T-cell (primary cell): ENCODE measurements at regions not wholly inside any gene's neighbourhood (a gene's known extent, or its start where the extent isn't known, plus 50 kb on each side); places are given as distances from the start of the nearest gene placed in this dataset.

Source experiments
- ATAC-seq, 4 experiments: fragments of 200-7000 bp in 3 of 4; fragments of 150-1000 bp in 1 of 4; cut with Tn5 transposase; replicated peaks in 1 of 4; 1 replicate in 3 of 4; 2 replicates in 1 of 4; pipeline ENCODE4 v1.10.0; 2021; ENCODE audit warnings: moderate library complexity in 3 of 4, mild to moderate bottlenecking in 2 of 4, moderate number of reproducible peaks in 1 of 4
- CTCF ChIA-PET, 2 donors: fragments of 300-600 bp; sonication (Branson Sonifier 250); formaldehyde crosslinking; loops; one replicate each; lab custom pipeline; 2022; ENCODE audit warnings: antibody characterized with exemption in 2 of 2; lab: Charles Lee
- POLR2A ChIA-PET, 2 donors: fragments of 300-600 bp; sonication (Branson Sonifier 250); formaldehyde crosslinking; loops; one replicate each; lab custom pipeline; 2022; ENCODE audit warnings: antibody characterized with exemption in 2 of 2; lab: Charles Lee
- DNase-seq, 35 experiments: peaks; one replicate each; pipeline versions ENCODE4 v3.0.0 to v3.0.0-alpha.2; 2013 to 2023
- H3K27ac ChIP-seq: one replicate; pipeline ENCODE4 v1.5.1; 2013; ENCODE audit warnings: low read length
- H3K27me3 ChIP-seq, 2 experiments: replicated peaks in 1 of 2; 1 replicate in 1 of 2; 2 replicates in 1 of 2; pipeline versions ENCODE4 v1.6.1 to v1.7.0; 2013; ENCODE audit warnings: low read length in 1 of 2, mixed read lengths in 1 of 2; ENCODE audit not compliant: control insufficient read depth in 2 of 2, insufficient read depth in 2 of 2; ENCODE audit errors: extremely low read depth in 1 of 2
- H3K36me3 ChIP-seq, 2 donors: 1 replicate in 1 of 2; 2 replicates in 1 of 2; pipeline versions ENCODE4 v1.6.1 to v1.7.0; 2013; ENCODE audit warnings: low read length in 1 of 2; ENCODE audit not compliant: control insufficient read depth in 2 of 2, insufficient read depth in 1 of 2; ENCODE audit errors: extremely low read depth in 1 of 2
- H3K4me1 ChIP-seq, 2 experiments: 1 replicate in 1 of 2; 2 replicates in 1 of 2; pipeline versions ENCODE4 v1.6.1 to v1.7.0; 2013; ENCODE audit warnings: low read length in 2 of 2, mixed read lengths in 1 of 2; ENCODE audit not compliant: insufficient read depth in 2 of 2, control insufficient read depth in 1 of 2; ENCODE audit errors: extremely low read depth in 1 of 2
- H3K4me3 ChIP-seq, 2 donors: 1 replicate in 1 of 2; 2 replicates in 1 of 2; pipeline versions ENCODE4 v1.5.1 to v1.7.0; 2013; ENCODE audit warnings: mild to moderate bottlenecking in 2 of 2, low read length in 1 of 2, moderate library complexity in 1 of 2; ENCODE audit not compliant: control insufficient read depth in 1 of 2; ENCODE audit errors: extremely low read depth in 1 of 2
- H3K9me3 ChIP-seq: 2 replicates; pipeline ENCODE4 v1.7.0; 2013
- H3K27ac Mint-ChIP-seq, 2 donors: one replicate each; pipeline ENCODE4 v1.8.0; 2020 to 2021; ENCODE audit warnings: mild to moderate bottlenecking in 2 of 2, mixed read lengths in 2 of 2
- H3K27me3 Mint-ChIP-seq, 2 donors: one replicate each; pipeline ENCODE4 v1.8.0; 2021 to 2022; ENCODE audit warnings: mixed read lengths in 2 of 2
- H3K36me3 Mint-ChIP-seq: one replicate; pipeline ENCODE4 v1.8.0; 2021; ENCODE audit warnings: mixed read lengths
- H3K4me1 Mint-ChIP-seq, 3 donors: one replicate each; pipeline ENCODE4 v1.8.0; 2020 to 2022; ENCODE audit warnings: mixed read lengths in 3 of 3, mild to moderate bottlenecking in 1 of 3
- H3K4me3 Mint-ChIP-seq, 3 donors: one replicate each; pipeline ENCODE4 v1.8.0; 2020 to 2022; ENCODE audit warnings: mild to moderate bottlenecking in 3 of 3, mixed read lengths in 3 of 3, moderate library complexity in 3 of 3
- H3K9me3 Mint-ChIP-seq, 3 donors: one replicate each; pipeline ENCODE4 v1.8.0; 2020 to 2022; ENCODE audit warnings: mixed read lengths in 3 of 3
- WGBS: methylation state at CpG from one replicate; pipeline ENCODE4 v1.1.5; 2013; ENCODE audit warnings: missing lambda C conversion rate; ENCODE audit not compliant: insufficient coverage; 5-methylcytosine and 5-hydroxymethylcytosine counted together

- Mint-ChIP-seq H3K27me3 (peaks cover 4 to 10% of the 10 kb centered on the region in 2 donors), H3K9me3 (peaks cover 0 to 8% (median 5%) of the 10 kb centered on the region in 3 donors), H3K4me3 (no peak overlapping the region), H3K36me3 (no peaks in the 10 kb centered on the region), H3K4me1 (no peaks in the 10 kb centered on the region), H3K27ac (no peak overlapping the region)
- H3K9me3 ChIP-seq: no peaks in the 10 kb centered on the region
- DNase-seq (no peak), ATAC-seq (no peak)
- H3K27ac ChIP-seq: no peak overlapping the region
- no peaks in the 10 kb centered on the region for H3K4me1 ChIP-seq
- no peak overlapping the region for H3K4me3 ChIP-seq
- H3K27me3 ChIP-seq: peaks cover 0 to 5% of the 10 kb centered on the region in 2 experiments
- CTCF ChIA-PET: no interaction called here
- POLR2A ChIA-PET: no interaction called here
- H3K36me3 ChIP-seq: no peaks in the 10 kb centered on the region
- WGBS: no CpG with 5 or more reads among the region's 2 CpGs
Measured at GRCh38 chr2:65790676-65790935, 358.2 kb upstream of the SPRED2 start.

GRCh38 chr2:65789923-65790675 lies 357.7 kb upstream of the SPRED2 start:
- Mint-ChIP-seq H3K4me1 (no peaks in the 10 kb centered on the region), H3K36me3 (no peaks in the 10 kb centered on the region), H3K4me3 (no peak overlapping the region), H3K9me3 (peaks cover 0 to 8% (median 5%) of the 10 kb centered on the region in 3 donors), H3K27me3 (peaks cover 4 to 10% of the 10 kb centered on the region in 2 donors), H3K27ac (no peak overlapping the region)
- ATAC-seq (no peak), DNase-seq (no peak)
- Histone ChIP-seq H3K4me3 (no peak overlapping the region), H3K9me3 (no peaks in the 10 kb centered on the region), H3K4me1 (no peaks in the 10 kb centered on the region), H3K27me3 (peaks cover 0 to 5% of the 10 kb centered on the region in 2 experiments), H3K36me3 (no peaks in the 10 kb centered on the region), H3K27ac (no peak overlapping the region)
- ChIA-PET CTCF (no interaction called here), POLR2A (no interaction called here)
- WGBS: 90% methylated on average over 22 of the region's 30 CpGs

GRCh38 chr2:65788556-65788955 lies 356.2 kb upstream of the SPRED2 start:
- Histone ChIP-seq H3K27ac (no peak overlapping the region), H3K36me3 (no peaks in the 10 kb centered on the region), H3K4me1 (no peaks in the 10 kb centered on the region), H3K4me3 (no peak overlapping the region), H3K27me3 (peaks cover 0 to 5% of the 10 kb centered on the region in 2 experiments), H3K9me3 (no peaks in the 10 kb centered on the region)
- CTCF ChIA-PET: interaction anchor here in 1 of 2 donors (0.7 kb wide), 1 partner anchor 33 kb away, joined by 6 read pairs; no protein-coding TSS in a partner anchor
- POLR2A ChIA-PET: no interaction called here
- Mint-ChIP-seq H3K27ac (no peak overlapping the region), H3K9me3 (peaks cover 0 to 5% (median 4%) of the 10 kb centered on the region in 3 donors), H3K4me1 (no peaks in the 10 kb centered on the region), H3K4me3 (no peak overlapping the region), H3K36me3 (no peaks in the 10 kb centered on the region), H3K27me3 (peaks cover 4 to 5% of the 10 kb centered on the region in 2 donors)
- ATAC-seq (no peak), DNase-seq (no peak)
- 72% methylated on average over 5 of the region's 5 CpGs for WGBS

GRCh38 chr2:65786765-65787164 lies 354.4 kb upstream of the SPRED2 start:
- ATAC-seq (no peak), DNase-seq (no peak)
- Mint-ChIP-seq H3K27me3 (peaks cover 4 to 5% of the 10 kb centered on the region in 2 donors), H3K9me3 (peaks cover 0 to 5% (median 4%) of the 10 kb centered on the region in 3 donors), H3K27ac (no peak overlapping the region), H3K4me3 (no peak overlapping the region), H3K4me1 (no peaks in the 10 kb centered on the region), H3K36me3 (no peaks in the 10 kb centered on the region)
- Histone ChIP-seq H3K4me1 (no peaks in the 10 kb centered on the region), H3K9me3 (no peaks in the 10 kb centered on the region), H3K27me3 (peaks cover 0 to 5% of the 10 kb centered on the region in 2 experiments), H3K4me3 (no peak overlapping the region), H3K27ac (no peak overlapping the region), H3K36me3 (no peaks in the 10 kb centered on the region)
- WGBS: no CpG with 5 or more reads among the region's 1 CpG
- POLR2A ChIA-PET: no interaction called here
- CTCF ChIA-PET: no interaction called here

GRCh38 chr2:65786007-65786717 lies 353.8 kb upstream of the SPRED2 start:
- Mint-ChIP-seq H3K36me3 (no peaks in the 10 kb centered on the region), H3K4me1 (no peaks in the 10 kb centered on the region), H3K4me3 (no peak overlapping the region), H3K27me3 (peaks cover 4 to 5% of the 10 kb centered on the region in 2 donors), H3K9me3 (peaks cover 0 to 5% (median 4%) of the 10 kb centered on the region in 3 donors), H3K27ac (no peak overlapping the region)
- ChIA-PET CTCF (no interaction called here), POLR2A (no interaction called here)
- Histone ChIP-seq H3K27me3 (peaks cover 0 to 5% of the 10 kb centered on the region in 2 experiments), H3K9me3 (no peaks in the 10 kb centered on the region), H3K4me1 (no peaks in the 10 kb centered on the region), H3K4me3 (no peak overlapping the region), H3K36me3 (no peaks in the 10 kb centered on the region), H3K27ac (no peak overlapping the region)
- DNase-seq (no peak), ATAC-seq (no peak)
- WGBS: no CpG with 5 or more reads among the region's 2 CpGs

- no peaks in the 10 kb centered on the region for H3K27me3 ChIP-seq
- Mint-ChIP-seq H3K36me3 (no peaks in the 10 kb centered on the region), H3K27ac (no peak overlapping the region), H3K27me3 (peaks cover under 1 to 4% of the 10 kb centered on the region in 2 donors), H3K9me3 (peaks cover 0 to 5% (median 4%) of the 10 kb centered on the region in 3 donors), H3K4me3 (no peak overlapping the region), H3K4me1 (no peaks in the 10 kb centered on the region)
- H3K36me3 ChIP-seq: no peaks in the 10 kb centered on the region
- no peaks in the 10 kb centered on the region for H3K9me3 ChIP-seq
- no peak overlapping the region for H3K27ac ChIP-seq
- POLR2A ChIA-PET: no interaction called here
- no peaks in the 10 kb centered on the region for H3K4me1 ChIP-seq
- WGBS: 81% methylated on average over 3 of the region's 5 CpGs
- no peak for DNase-seq
- H3K4me3 ChIP-seq: no peak overlapping the region
- CTCF ChIA-PET: no interaction called here
- ATAC-seq: no peak
Measured at GRCh38 chr2:65782996-65783650, 350.7 kb upstream of the SPRED2 start.
